Astrocyte (in vitro differentiated cells and primary cell): ENCODE measurements at regions not wholly inside any gene's neighbourhood (a gene's known extent, or its start where the extent isn't known, plus 50 kb on each side); places are given as distances from the start of the nearest gene placed in this dataset.

Experiments
- DNase-seq: peaks from one replicate; pipeline ENCODE4 v3.0.0-alpha.2; 2010; ENCODE audit warnings: low read depth
- FAIRE-seq: peaks from 2 replicates; lab custom pipeline; 2011; peaks lifted over from hg19 to GRCh38; lab: Jason Lieb, UNC
- H2AFZ ChIP-seq: 2 replicates; pipeline ENCODE4 v1.6.0; 2012; ENCODE audit warnings: low read depth, low read length, inconsistent platforms
- H3K27ac ChIP-seq: 2 replicates; pipeline ENCODE4 v1.5.1; 2011; ENCODE audit warnings: low read depth, low read length, inconsistent platforms
- H3K27me3 ChIP-seq: 2 replicates; pipeline ENCODE4 v1.6.0; 2011; ENCODE audit warnings: low read length, inconsistent platforms; ENCODE audit not compliant: insufficient read depth
- H3K36me3 ChIP-seq: 2 replicates; pipeline ENCODE4 v1.5.1; 2011; ENCODE audit warnings: low read length, inconsistent platforms; ENCODE audit not compliant: insufficient read depth
- H3K4me1 ChIP-seq: 2 replicates; pipeline ENCODE4 v1.5.1; 2011; ENCODE audit warnings: low read length, inconsistent platforms; ENCODE audit not compliant: insufficient read depth
- H3K4me2 ChIP-seq: 2 replicates; pipeline ENCODE4 v1.6.0; 2012; ENCODE audit warnings: low read length, inconsistent platforms
- H3K4me3 ChIP-seq: 2 replicates; pipeline ENCODE4 v1.5.1; 2011; ENCODE audit warnings: low read depth, mild to moderate bottlenecking, low read length, inconsistent platforms; ENCODE audit not compliant: insufficient read depth
- H3K79me2 ChIP-seq: 2 replicates; pipeline ENCODE4 v1.6.0; 2012; ENCODE audit warnings: mild to moderate bottlenecking, low read length, inconsistent platforms; ENCODE audit not compliant: insufficient read depth
- H3K9ac ChIP-seq: 2 replicates; pipeline ENCODE4 v1.6.0; 2012; ENCODE audit warnings: mild to moderate bottlenecking, low read length, inconsistent platforms
- H3K9me3 ChIP-seq: 2 replicates; pipeline ENCODE4 v1.5.1; 2012; ENCODE audit warnings: low read depth, mild to moderate bottlenecking, low read length, inconsistent platforms; ENCODE audit not compliant: insufficient read depth
- H4K20me1 ChIP-seq: 2 replicates; pipeline ENCODE4 v1.6.0; 2012; ENCODE audit warnings: low read length, inconsistent platforms; ENCODE audit not compliant: insufficient read depth
- H3K27ac Mint-ChIP-seq: one replicate; pipeline ENCODE4 v1.8.0; 2021; ENCODE audit warnings: mild to moderate bottlenecking, mixed read lengths; ENCODE audit not compliant: unreplicated experiment
- H3K27me3 Mint-ChIP-seq: one replicate; pipeline ENCODE4 v1.8.0; 2021; ENCODE audit warnings: low read depth, mixed read lengths; ENCODE audit not compliant: unreplicated experiment
- H3K36me3 Mint-ChIP-seq: one replicate; pipeline ENCODE4 v1.8.0; 2021; ENCODE audit warnings: low read depth, mixed read lengths; ENCODE audit not compliant: unreplicated experiment
- H3K4me1 Mint-ChIP-seq: one replicate; pipeline ENCODE4 v1.8.0; 2021; ENCODE audit warnings: low read depth, mixed read lengths; ENCODE audit not compliant: unreplicated experiment
- H3K4me3 Mint-ChIP-seq: one replicate; pipeline ENCODE4 v1.8.0; 2021; ENCODE audit warnings: mild to moderate bottlenecking, moderate library complexity, mixed read lengths; ENCODE audit not compliant: unreplicated experiment
- H3K9me3 Mint-ChIP-seq: one replicate; pipeline ENCODE4 v1.8.0; 2021; ENCODE audit warnings: mild to moderate bottlenecking, mixed read lengths; ENCODE audit not compliant: unreplicated experiment
- EZH2 ChIP-seq: IDR thresholded peaks from 2 replicates; pipeline ENCODE4 v1.6.1; 2012; ENCODE audit warnings: mild to moderate bottlenecking, low read length, inconsistent platforms; ENCODE audit not compliant: insufficient read depth
- TF ChIP-seq, protein P1 (sequence below): IDR thresholded peaks from 2 replicates; pipeline ENCODE4 v1.5.1; 2011; ENCODE audit warnings: low read depth, mild to moderate bottlenecking, inconsistent platforms, low read length, moderate library complexity; ENCODE audit not compliant: insufficient read depth

DNA sequence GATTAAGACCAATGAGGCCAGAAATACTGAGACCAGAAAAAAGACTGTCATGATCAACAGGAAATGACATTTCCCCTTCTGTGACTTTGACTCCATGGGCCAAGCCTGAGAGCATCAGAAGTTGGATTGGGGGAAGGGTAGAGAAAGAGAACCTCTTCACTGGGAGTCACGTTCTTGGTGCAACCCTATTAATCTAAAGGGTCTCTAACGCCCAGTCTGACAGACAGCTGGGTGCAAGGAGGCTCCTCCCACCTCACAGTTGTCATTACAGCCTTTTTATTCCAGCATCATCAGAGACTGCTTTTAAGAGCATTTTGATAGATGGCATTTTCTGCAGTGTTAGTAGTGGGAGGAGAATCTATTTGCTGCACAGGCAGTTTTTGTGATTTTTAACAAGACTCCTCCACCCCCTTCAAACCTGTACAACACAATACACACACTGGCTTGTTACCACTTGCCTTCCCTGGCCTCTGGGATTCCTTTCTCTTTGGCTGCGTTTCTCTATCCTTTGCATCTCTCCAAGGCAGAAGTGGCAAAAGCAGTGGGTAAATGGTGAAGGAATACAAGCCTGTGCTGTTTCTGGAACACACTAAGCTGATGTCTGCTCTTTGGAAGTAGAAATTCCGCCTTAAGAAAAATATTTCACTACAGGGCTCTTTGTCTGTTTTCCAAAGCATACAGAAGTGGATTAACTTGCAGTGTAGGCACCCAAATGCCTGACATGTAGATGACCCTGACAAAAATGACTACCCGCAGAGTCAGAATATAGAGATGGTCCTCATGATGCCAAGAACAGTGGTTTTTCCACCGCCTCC lies 310.4 kb upstream of the ZNF608 start:
- no peak overlapping the region for H3K9ac ChIP-seq
- no peak overlapping the region for H3K4me3 ChIP-seq
- H3K27ac Mint-ChIP-seq, result no peak overlapping the region
- H3K27me3 ChIP-seq, result no peaks in the 10 kb centered on the region
- no peaks in the 10 kb centered on the region for H3K27me3 Mint-ChIP-seq
- FAIRE-seq (no peak), DNase-seq (no peak)
- no peaks in the 10 kb centered on the region for H3K79me2 ChIP-seq
- H3K36me3 ChIP-seq, result no peaks in the 10 kb centered on the region
- H3K4me2 ChIP-seq, result no peak overlapping the region
- no peak overlapping the region for H2AFZ ChIP-seq
- peaks cover 20% of the 10 kb centered on the region for H3K4me1 Mint-ChIP-seq
- no peaks in the 10 kb centered on the region for H3K9me3 ChIP-seq
- H3K4me3 Mint-ChIP-seq, result no peak overlapping the region
- no peak overlapping the region for H3K27ac ChIP-seq
- peaks cover 7% of the 10 kb centered on the region for H3K4me1 ChIP-seq
- TF ChIP-seq EZH2, result no peak
- TF ChIP-seq, protein P1, sequence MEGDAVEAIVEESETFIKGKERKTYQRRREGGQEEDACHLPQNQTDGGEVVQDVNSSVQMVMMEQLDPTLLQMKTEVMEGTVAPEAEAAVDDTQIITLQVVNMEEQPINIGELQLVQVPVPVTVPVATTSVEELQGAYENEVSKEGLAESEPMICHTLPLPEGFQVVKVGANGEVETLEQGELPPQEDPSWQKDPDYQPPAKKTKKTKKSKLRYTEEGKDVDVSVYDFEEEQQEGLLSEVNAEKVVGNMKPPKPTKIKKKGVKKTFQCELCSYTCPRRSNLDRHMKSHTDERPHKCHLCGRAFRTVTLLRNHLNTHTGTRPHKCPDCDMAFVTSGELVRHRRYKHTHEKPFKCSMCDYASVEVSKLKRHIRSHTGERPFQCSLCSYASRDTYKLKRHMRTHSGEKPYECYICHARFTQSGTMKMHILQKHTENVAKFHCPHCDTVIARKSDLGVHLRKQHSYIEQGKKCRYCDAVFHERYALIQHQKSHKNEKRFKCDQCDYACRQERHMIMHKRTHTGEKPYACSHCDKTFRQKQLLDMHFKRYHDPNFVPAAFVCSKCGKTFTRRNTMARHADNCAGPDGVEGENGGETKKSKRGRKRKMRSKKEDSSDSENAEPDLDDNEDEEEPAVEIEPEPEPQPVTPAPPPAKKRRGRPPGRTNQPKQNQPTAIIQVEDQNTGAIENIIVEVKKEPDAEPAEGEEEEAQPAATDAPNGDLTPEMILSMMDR, result no peak
- no peaks in the 10 kb centered on the region for H3K36me3 Mint-ChIP-seq
- H3K9me3 Mint-ChIP-seq, result peaks cover 2% of the 10 kb centered on the region
- H4K20me1 ChIP-seq, result no peaks in the 10 kb centered on the region

DNA sequence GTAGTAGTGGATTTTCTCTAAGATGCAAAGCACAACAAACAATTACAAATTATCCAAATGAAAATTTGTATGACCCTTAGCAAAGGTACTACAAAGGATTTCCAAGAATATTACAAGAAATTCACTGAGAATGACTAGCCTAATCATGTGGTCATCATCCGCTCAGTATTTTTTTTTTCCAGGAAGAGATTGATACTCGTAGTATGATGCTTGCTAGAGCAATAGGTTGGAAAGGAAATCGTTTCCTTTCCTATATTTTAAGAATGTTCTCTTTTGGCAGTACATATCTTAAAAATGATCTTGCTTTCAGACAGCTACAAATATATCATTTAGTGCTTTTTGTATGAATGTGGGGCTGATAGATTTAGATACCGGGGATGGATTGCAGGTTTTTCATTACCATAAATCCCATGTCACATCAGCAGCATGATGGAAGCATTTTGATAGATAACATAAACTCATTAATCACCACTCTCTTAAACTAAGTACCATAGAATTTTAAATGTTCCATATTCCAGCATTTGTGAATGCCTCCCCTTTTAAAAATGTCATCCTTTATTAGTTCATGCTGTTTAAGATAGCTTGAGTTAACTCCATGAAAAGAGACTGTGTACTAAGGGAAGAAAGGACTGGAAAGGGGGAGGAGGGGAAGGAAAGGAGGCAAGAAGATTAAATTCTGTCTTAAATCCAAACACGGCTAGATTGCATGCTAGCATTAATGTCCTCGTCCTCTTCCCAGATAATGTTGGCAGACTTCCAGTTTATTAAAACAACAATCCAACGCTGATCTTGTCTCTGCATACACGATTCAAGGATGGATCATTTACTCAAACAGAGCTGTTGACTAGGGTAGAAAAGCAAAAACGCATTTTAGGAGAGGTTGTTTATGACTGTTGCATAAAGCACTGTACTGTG lies 311.7 kb upstream of the ZNF608 start:
- no peaks in the 10 kb centered on the region for H3K36me3 ChIP-seq
- H3K27ac Mint-ChIP-seq, result peak overlapping the region; percentile 55
- peaks cover 20% of the 10 kb centered on the region for H3K4me1 Mint-ChIP-seq
- FAIRE-seq (peak; percentile 45), DNase-seq (no peak)
- no peak overlapping the region for H2AFZ ChIP-seq
- no peaks in the 10 kb centered on the region for H3K36me3 Mint-ChIP-seq
- H3K4me3 Mint-ChIP-seq, result no peak overlapping the region
- H3K27me3 ChIP-seq, result no peaks in the 10 kb centered on the region
- no peak overlapping the region for H3K4me3 ChIP-seq
- no peaks in the 10 kb centered on the region for H4K20me1 ChIP-seq
- H3K9me3 ChIP-seq, result no peaks in the 10 kb centered on the region
- H3K4me2 ChIP-seq, result peak overlapping the region; percentile 31
- no peaks in the 10 kb centered on the region for H3K79me2 ChIP-seq
- H3K9ac ChIP-seq, result no peak overlapping the region
- TF ChIP-seq EZH2, result no peak
- TF ChIP-seq, protein P1, result no peak
- peaks cover 7% of the 10 kb centered on the region for H3K4me1 ChIP-seq
- H3K27ac ChIP-seq, result no peak overlapping the region
- H3K9me3 Mint-ChIP-seq, result peaks cover 2% of the 10 kb centered on the region
- no peaks in the 10 kb centered on the region for H3K27me3 Mint-ChIP-seq
